ENCODE measurements at regions not wholly inside any gene's neighbourhood (a gene's known extent, or its start where the extent isn't known, plus 50 kb on each side); places are given as distances from the start of the nearest gene placed in this dataset.

GRCh38 chr7:12930534-12930933, 243.1 kb downstream of the ARL4A start:
- TF ChIP-seq CTCF (IDR thresholded peaks at IDR 0.05; ENCODE audit: low read length), result no peak
- TF ChIP-seq EZH2 (optimal IDR thresholded peaks at IDR 0.05; ENCODE audit: low read depth, low read length), result no peak
- no peak for TF ChIP-seq EZH2phosphoT487 (IDR thresholded peaks at IDR 0.05; ENCODE audit: low read length)
